ENCODE measurements at regions not wholly inside any gene's neighbourhood (a gene's known extent, or its start where the extent isn't known, plus 50 kb on each side); places are given as distances from the start of the nearest gene placed in this dataset.
"Not testable (repeated sequence)": the region's sequence is repeated elsewhere in the genome, so short reads cannot be mapped to it uniquely, and the experiment has no call there.

GRCh38 chr2:90237923-90238361 lies 1546.5 kb downstream of the RPIA start:
- DNase-seq, result peak in 2 of 14 donors; percentile 1 to 37

- not testable (repeated sequence) for DNase-seq
Observed at GRCh38 chr2:90238505-90239230, 1547.2 kb downstream of the RPIA start.

GRCh38 chr2:90239769-90240168 lies 1548.3 kb downstream of the RPIA start:
- not testable (repeated sequence) for DNase-seq

- not testable (repeated sequence) for DNase-seq
Observed at GRCh38 chr2:90244902-90245765, 1553.7 kb downstream of the RPIA start.

GRCh38 chr2:90248400-90248799 lies 1556.9 kb downstream of the RPIA start:
- DNase-seq, result not testable (repeated sequence)

GRCh38 chr2:90250350-90250749 lies 1558.9 kb downstream of the RPIA start:
- DNase-seq, result not testable (repeated sequence)

- not testable (repeated sequence) for DNase-seq
Observed at GRCh38 chr2:90251576-90251975, 1560.1 kb downstream of the RPIA start.

GRCh38 chr2:90253306-90253705 lies 1561.8 kb downstream of the RPIA start:
- not testable (repeated sequence) for DNase-seq

GRCh38 chr2:90266888-90267287 lies 1575.4 kb downstream of the RPIA start:
- DNase-seq, result not testable (repeated sequence)

- not testable (repeated sequence) for DNase-seq
Observed at GRCh38 chr2:90287751-90288150, 1596.3 kb downstream of the RPIA start.

GRCh38 chr2:90288396-90288795 lies 1596.9 kb downstream of the RPIA start:
- not testable (repeated sequence) for DNase-seq

GRCh38 chr2:90289291-90289980 lies 1598.0 kb downstream of the RPIA start:
- not testable (repeated sequence) for DNase-seq

GRCh38 chr2:90290701-90291100 lies 1599.2 kb downstream of the RPIA start:
- DNase-seq, result not testable (repeated sequence)

GRCh38 chr2:90291168-90291883 lies 1599.9 kb downstream of the RPIA start:
- not testable (repeated sequence) for DNase-seq

- DNase-seq, result not testable (repeated sequence)
Observed at GRCh38 chr2:90291934-90292333, 1600.5 kb downstream of the RPIA start.

GRCh38 chr2:90292451-90292850 lies 1601.0 kb downstream of the RPIA start:
- not testable (repeated sequence) for DNase-seq

- not testable (repeated sequence) for DNase-seq
Observed at GRCh38 chr2:90293224-90293623, 1601.8 kb downstream of the RPIA start.

GRCh38 chr2:90293806-90294205 lies 1602.3 kb downstream of the RPIA start:
- not testable (repeated sequence) for DNase-seq

- not testable (repeated sequence) for DNase-seq
Observed at GRCh38 chr2:90295036-90295750, 1603.7 kb downstream of the RPIA start.

- DNase-seq, result not testable (repeated sequence)
Observed at GRCh38 chr2:90296484-90296777, 1605.0 kb downstream of the RPIA start.

- DNase-seq, result not testable (repeated sequence)
Observed at GRCh38 chr2:90297701-90298100, 1606.2 kb downstream of the RPIA start.

Data from C1 segment of cervical spinal cord (tissue), 14 donors.